Ishikawa (cell line): ENCODE measurements at regions not wholly inside any gene's neighbourhood (a gene's known extent, or its start where the extent isn't known, plus 50 kb on each side); places are given as distances from the start of the nearest gene placed in this dataset.

Experiments used
- CEBPB ChIP-seq: IDR thresholded peaks from 2 replicates; pipeline ENCODE4 v1.6.1; 2012
- EP300 ChIP-seq: IDR thresholded peaks from 2 replicates; pipeline ENCODE4 v1.6.1; 2012; ENCODE audit warnings: borderline replicate concordance
- FOXM1 ChIP-seq: IDR thresholded peaks from 2 replicates; pipeline ENCODE4 v1.6.1; 2012; ENCODE audit warnings: low read depth, borderline replicate concordance
- MAX ChIP-seq: IDR thresholded peaks from 2 replicates; pipeline ENCODE4 v1.6.1; 2012
- RAD21 ChIP-seq: IDR thresholded peaks from 2 replicates; pipeline ENCODE4 v1.6.1; 2012; ENCODE audit warnings: low read depth
- TEAD4 ChIP-seq: IDR thresholded peaks from 2 replicates; pipeline ENCODE4 v1.6.1; 2012
- ZBTB7A ChIP-seq: IDR thresholded peaks from 2 replicates; pipeline ENCODE4 v1.6.1; 2012; ENCODE audit warnings: low read depth
- TF ChIP-seq, protein P1 (sequence below): IDR thresholded peaks from 2 replicates; pipeline ENCODE4 v1.6.1; 2012; ENCODE audit warnings: low read depth, mild to moderate bottlenecking

DNA sequence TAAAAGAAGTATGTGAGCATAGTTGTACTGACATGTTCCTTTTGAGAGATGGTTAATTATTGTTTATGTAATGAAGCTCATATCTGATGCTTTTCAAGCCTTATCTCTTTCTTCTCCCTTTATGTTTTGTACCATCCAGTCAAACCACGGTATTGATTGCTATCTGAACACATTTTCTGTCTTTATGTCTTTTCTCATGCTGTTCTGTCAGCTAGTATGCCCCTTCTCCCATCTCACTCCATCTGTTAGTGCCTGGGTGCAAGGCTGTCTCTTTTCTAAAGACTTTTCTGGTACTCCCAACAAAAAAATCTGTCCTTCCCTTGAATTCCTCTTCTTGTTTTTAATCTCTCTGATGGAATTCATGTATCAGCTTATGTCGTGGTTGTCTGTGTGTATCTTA, 883.8 kb upstream of the IGFBP7 start:
- TF ChIP-seq TEAD4 (no peak), ZBTB7A (no peak), RAD21 (no peak), CEBPB (no peak), MAX (no peak), EP300 (no peak), FOXM1 (no peak)
- TF ChIP-seq, protein P1, sequence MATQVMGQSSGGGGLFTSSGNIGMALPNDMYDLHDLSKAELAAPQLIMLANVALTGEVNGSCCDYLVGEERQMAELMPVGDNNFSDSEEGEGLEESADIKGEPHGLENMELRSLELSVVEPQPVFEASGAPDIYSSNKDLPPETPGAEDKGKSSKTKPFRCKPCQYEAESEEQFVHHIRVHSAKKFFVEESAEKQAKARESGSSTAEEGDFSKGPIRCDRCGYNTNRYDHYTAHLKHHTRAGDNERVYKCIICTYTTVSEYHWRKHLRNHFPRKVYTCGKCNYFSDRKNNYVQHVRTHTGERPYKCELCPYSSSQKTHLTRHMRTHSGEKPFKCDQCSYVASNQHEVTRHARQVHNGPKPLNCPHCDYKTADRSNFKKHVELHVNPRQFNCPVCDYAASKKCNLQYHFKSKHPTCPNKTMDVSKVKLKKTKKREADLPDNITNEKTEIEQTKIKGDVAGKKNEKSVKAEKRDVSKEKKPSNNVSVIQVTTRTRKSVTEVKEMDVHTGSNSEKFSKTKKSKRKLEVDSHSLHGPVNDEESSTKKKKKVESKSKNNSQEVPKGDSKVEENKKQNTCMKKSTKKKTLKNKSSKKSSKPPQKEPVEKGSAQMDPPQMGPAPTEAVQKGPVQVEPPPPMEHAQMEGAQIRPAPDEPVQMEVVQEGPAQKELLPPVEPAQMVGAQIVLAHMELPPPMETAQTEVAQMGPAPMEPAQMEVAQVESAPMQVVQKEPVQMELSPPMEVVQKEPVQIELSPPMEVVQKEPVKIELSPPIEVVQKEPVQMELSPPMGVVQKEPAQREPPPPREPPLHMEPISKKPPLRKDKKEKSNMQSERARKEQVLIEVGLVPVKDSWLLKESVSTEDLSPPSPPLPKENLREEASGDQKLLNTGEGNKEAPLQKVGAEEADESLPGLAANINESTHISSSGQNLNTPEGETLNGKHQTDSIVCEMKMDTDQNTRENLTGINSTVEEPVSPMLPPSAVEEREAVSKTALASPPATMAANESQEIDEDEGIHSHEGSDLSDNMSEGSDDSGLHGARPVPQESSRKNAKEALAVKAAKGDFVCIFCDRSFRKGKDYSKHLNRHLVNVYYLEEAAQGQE = no peak
